Activated gamma-delta T cell (primary cell): ENCODE measurements at regions not wholly inside any gene's neighbourhood (a gene's known extent, or its start where the extent isn't known, plus 50 kb on each side); places are given as distances from the start of the nearest gene placed in this dataset.

ENCODE experiments used
- DNase-seq: peaks from one replicate; lab custom pipeline; 2025; lab: John Stamatoyannopoulos, UW

DNA sequence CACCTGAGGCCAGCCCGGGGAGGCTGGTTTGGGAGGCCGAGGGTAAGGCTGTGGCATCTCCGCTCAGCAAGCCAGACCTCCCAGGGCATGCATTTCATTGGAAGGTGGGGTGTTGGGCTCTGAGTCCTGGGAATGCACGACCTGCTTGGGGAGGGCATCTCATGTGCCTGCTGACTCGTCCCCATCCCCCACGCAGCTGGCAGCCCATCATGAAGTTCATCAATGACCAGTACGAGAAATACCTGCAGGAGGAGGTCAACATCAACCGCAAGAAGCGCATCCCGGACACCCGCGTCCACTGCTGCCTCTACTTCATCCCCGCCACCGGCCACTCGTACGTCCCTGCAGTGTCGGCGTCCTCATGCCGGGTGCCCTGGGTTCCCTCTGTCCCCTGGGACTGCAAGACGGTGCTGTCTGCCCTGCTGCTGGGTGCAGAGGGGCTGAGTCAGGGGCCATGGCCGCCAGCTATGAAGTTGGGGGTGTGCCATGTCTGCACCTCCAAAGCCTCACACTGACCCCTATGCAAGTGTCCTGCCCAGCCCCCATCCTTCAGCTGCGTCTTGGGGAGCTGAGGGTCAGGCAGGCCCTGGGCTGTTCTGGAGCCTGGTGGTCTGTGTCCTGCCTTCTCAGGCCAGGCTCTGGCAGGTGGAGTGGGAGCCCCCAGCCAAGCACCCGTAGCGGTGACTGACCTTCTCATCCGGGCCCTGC lies 347.9 kb downstream of the SEC14L1 start:
- DNase-seq = no peak

DNA sequence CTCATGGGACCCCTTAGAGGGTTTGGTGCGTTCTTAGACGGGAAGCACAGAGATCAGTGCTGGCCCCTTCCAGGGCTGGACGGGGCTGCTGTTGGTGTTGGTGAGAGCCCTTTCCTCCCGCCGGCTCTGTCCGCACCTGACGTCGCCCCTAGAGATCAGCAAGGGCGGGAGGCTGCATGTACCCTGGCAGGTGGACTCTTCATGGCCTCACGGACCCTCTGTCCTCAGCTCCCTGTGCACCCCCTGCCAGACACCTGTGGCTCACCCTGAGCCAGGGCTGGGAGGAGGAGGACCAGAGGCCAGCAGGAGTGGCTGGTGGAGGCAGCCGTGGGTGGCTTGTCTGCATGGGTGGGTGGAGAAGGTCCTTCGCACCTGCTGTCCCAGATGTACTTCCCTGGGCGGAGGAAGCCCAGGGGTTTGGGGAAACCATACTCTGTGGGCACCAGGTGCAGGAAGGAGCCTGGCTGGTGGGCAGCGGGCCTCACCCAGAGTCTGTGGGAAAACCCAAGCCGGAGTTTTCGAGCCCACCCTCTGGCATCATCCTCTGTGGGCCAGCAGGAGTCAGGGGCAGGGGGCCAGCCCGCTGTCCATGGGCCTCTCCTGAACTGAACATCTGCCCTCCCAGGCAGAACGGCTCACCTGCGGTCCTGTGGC lies 348.6 kb downstream of the SEC14L1 start:
- DNase-seq = no peak

DNA sequence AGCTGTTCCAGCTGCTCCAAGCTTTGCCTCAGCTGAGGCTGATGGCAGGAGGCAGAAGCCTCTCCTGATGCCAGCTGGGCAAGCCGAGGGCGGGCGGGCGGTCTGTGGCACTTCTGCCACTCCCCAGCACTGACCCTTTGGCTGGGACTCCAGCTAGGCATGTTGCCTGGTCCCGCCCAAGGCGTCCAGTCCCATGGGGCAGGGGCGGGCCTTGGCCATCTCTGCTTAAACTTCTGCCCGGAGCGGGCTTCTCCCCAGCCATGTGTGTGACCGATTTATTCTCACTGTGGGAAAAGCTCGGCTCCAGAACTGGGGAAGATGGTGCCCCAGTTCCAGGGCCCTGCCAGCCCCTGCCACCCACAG lies 349.1 kb downstream of the SEC14L1 start:
- no peak for DNase-seq

DNA sequence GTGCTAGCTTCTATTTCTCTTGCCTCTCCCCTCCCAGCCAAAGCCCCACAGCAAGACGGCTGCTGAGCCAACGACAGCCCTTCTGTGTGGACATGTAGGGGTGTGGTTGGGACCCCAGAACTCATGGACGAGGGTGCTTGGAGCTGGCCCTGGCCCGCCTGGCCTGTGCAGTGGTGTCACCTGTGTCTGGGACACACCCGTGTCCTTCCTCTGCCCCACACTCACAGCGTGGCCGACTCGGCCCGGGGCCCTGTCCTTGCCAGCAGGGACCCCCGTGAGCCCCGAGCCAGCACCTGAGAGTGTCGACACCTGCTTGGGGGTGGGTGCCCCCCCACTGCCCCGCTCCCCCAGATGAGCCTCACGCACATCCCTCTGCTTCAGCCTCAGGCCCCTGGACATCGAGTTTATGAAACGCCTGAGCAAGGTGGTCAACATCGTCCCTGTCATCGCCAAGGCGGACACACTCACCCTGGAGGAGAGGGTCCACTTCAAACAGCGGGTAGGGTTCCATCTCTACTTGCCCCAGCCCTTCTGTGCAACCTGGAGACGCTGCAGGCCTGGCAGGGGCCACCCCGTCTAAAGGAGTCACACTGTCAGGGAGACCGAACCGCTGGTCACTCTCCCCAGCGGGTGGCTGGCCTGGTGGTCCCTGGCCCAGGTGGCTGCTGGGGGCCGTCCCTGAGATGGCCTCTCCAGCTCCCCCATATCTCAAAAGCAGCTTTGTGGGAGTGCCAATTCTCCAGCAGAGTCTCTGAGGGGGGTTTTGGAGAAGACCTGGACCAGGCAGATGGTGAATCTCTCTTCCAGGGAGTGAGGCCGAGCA lies 349.8 kb downstream of the SEC14L1 start:
- DNase-seq = no peak

DNA sequence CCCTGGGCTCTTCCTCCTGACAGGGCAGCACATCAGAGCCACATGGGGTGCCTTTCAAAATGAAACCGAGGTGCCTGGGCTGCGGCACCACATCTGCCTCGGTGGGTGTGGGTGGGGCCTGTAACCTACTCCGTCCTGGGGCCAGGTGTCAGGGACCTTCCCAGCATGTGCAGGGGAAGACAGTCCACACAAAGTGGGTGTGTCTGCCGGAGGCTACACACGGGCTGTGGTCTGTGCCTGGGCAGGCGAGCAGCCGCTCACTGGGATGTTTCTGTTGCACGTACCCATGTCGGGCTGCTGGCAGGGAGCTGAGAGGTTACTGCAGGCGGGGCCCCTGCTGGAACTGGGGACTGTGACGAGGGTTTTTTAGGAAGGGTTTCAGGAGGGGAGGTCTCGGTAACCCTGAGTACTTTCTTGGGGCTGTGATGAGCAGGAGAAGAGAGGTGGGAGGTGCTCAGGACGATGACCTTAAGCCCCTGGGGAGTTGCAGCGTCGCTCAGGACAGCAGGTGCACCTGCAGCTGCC lies 351.2 kb downstream of the SEC14L1 start:
- no peak for DNase-seq

DNA sequence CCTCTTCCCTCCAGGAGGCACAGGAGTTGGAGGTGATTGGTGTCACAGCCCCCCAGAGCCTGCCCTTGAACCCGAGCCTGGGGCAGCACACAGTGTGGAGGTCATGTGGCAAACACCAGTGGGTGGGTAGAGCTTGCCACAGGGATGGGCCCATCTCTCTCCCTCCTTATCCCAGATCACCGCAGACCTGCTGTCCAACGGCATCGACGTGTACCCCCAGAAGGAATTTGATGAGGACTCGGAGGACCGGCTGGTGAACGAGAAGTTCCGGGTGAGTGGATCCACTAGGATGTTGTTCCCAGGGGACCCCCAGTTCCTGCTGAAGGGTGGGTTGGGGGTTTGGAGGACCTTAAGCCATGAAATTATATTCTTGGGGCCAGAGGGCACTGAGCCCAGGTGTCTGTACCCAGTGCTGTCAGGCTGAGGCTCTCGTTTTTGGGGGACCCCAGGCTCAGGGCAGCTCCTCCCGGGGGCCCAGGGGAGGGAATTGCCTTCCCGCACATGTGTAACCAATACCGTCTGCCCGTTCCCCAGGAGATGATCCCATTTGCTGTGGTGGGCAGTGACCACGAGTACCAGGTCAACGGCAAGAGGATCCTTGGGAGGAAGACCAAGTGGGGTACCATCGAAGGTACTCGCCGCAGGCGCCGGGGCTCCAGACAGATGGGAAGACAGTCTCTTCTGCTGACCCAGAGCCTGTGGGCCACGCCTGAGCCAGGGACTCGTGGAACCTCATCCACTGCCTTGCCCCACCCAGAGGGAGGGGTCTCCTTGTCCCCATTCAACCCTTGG lies 351.9 kb downstream of the SEC14L1 start:
- DNase-seq = no peak

DNA sequence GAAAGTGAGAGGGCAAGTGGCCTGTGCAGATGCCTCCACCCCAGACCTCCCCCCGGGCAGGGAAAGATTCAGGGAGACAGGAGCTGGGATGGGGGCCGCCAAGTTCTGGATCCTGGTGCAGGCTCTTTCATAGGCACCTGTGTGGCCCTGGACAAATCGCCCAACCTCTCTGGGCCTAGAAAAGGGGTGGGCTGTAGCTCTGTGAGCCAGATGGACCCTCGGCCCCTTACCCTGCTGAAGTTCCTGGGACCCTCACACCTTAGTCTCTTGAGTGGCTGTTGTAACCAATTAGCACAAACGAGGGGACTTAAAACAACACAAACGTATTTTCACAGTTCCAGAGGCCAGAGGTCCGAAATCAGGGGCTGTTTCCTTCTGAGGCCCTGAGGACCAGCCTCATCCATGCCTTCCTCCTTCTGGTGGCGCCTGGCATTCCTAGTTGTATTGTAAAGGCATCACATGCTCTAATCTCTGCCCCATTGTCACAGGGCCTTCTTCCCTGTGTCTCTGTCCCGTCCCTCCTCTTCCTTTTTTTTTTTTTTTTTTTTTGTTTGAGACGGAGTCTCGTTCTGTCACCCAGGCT lies 352.6 kb downstream of the SEC14L1 start:
- no peak for DNase-seq

DNA sequence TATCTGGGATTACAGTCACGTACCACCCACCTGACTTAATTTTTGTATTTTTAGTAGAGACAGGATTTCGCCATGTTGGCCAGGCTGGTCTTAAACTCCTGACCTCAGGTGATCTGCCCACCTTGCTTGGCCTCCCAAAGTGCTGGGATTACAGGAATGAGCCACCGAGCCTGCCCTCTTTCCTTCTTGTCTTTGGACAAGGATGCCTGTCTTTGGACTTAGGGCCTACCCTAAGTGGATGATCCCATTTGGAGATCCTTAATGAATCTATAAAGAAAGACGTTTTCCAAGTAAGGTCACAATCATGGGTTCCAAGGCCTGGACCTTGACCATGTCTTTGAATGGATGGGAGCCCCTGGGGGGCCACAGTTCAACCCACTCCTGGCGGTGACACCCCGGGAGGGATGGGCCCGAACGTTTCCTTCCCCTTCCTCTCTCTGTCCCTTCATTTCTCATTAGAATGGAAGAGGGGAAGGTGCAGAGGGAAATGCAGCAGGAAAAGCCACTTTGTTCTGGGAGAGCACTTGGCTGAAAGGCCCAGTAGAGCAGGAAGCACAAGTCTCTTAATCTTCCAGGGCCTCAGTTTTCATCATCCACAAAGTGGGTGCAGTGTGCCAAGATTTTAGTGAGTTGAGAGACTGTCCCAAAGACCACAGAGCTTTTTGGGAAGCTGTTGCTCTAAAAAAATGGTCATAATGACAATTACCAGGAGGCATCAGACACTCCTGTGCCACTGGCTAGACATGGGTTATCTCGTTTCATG lies 353.3 kb downstream of the SEC14L1 start:
- no peak for DNase-seq

DNA sequence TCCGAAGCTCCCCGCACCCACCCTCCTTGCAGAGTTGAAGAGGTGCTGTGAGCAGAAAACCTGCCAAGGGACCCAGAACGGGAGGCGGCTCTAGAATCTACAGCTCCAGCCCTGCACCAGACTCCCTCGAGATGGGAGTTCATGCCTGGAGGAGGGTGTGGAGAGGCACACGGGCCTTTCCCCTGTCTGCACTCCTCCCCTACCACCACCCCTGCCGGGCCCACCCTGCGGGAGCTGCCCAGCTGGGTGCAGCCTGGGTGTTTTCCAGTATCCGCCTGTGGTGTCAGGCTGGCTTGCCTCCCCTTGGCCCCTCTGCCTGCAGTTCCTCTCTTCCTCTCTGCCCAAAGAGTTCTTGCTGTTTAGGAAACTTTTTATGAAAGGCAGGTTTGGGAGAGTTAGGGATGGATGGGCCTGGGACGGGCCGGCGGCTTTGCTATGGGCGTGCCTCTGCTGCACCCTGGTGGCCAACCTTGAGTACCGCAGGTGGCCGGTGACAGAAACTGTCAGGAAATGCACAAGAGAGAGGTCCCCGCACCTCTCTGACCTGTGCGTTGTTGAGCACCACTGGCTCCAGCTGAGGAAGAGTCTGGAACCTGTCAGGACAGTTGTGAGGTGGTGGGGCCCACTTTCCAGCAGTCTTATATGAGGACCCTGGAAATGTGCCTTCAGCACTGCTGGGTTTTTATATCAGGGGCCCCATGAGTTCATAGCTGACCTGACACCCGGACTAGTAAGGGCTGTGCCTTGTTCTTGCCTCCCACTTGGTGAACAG lies 354.1 kb downstream of the SEC14L1 start:
- DNase-seq = no peak

DNA sequence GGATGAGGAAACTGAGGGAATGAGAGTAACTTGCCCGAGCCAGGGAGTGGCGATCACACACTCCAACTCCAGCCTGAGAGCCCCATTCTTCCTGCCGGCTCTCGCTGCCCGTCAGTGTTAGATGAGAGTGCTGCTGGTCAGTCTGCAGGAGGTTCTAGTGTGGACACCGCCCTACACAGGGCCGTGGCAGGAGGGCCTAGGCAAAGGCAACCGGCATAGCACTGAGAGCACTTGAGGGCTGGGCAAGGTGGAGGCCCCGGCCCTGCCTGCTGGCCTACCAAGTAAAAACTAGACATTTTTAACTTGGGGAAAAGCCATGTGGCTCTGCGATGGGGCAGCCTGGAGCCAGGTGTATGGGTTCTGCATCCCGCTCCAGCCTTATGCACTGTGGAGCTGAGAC lies 354.8 kb downstream of the SEC14L1 start:
- DNase-seq = no peak

DNA sequence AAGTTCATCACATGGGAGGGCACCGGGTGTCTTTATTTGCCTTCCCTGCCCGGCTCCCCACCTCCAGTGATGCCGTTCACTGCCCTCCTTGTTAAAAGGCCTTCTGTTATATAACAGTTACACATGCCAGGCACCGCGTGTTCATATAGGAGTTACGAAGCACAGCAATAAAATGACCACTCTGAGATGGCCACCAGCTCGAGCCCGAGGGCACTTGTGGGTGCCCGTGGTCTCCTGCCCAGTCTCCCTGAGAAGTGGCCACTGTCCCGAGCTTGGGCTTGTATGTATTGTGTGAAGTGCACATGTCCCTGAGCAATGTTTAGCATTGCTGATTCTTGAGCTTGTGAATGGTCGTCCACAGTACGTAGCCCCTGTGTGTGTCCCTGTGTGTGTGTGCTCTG lies 355.6 kb downstream of the SEC14L1 start:
- DNase-seq = no peak

DNA sequence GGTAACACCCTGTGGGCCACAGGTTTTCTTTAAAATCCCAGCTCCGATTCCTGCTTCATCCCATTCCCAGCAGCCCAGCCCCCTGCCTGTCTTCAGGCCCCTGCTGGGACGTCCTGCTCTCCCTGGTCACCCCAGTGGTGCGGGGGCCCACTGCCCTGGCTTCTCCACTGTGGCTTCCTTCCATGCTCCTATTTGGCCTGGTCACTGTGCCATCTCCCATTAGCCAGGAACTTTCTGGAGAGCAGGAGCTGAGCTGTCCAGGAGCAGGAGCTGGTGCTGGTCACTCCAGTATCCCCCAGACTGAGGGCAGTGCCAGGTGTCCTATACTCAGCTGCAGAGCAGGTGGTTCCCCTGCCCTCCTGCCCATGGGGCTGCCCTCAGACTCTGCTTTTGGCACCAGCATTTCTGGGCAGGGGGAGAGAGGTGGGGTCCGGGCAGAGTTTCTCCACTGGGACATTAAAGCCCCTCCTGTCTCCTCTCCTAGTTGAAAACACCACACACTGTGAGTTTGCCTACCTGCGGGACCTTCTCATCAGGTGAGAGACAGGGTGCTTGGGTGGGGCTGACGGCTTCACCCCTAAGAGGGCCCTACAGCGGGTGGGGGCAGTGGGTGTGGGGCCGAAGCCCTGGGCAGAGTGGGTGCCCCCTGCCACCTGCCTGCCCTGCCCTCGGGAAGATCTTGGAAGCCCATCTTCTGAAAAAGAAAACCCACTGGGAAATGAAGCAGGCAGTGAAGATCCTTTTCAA lies 356.2 kb downstream of the SEC14L1 start:
- DNase-seq = no peak

DNA sequence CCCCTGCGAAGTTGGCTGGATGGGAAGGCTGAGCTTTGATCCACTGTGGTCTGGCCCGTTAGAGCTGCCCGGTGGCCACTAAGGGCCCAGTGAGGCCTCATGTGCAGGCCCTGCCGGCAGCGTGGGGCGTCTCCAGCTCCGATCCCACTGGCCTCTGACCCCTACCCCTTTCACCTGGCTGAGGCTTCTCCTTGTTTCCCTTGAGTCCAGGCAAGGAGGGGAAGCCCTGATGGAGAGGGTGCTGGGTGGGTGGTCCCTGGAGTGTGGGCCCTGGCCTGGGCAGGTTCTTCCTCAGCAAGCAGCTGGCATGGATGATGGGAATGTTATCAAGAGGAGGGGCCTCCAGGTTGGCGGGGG lies 356.8 kb downstream of the SEC14L1 start:
- DNase-seq = no peak

DNA sequence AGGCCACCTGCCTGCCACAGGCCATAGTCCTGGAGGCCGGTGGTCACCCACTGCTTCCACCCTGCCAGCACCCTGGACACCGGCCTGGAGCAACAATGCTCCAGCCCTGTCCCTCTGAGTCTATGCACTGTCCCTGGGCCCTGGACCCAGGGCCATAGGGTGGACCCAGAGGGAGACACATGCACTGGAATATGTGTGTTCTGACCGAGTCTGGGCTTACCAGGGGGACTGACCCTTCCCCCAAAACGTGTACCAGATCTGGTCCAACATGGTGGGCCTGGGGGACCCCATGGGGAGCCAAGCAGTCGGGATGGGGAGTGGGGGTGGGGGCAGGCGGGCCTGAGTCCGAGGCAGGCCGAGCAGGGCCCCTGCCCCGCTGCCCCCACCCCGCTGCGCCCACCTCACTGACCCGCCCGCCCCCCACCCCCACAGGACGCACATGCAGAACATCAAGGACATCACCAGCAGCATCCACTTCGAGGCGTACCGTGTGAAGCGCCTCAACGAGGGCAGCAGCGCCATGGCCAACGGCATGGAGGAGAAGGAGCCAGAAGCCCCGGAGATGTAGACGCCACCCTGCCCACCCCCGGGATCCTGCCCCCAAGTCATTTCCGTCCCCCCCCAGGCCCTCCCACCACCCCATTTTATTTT lies 357.4 kb downstream of the SEC14L1 start:
- no peak for DNase-seq

DNA sequence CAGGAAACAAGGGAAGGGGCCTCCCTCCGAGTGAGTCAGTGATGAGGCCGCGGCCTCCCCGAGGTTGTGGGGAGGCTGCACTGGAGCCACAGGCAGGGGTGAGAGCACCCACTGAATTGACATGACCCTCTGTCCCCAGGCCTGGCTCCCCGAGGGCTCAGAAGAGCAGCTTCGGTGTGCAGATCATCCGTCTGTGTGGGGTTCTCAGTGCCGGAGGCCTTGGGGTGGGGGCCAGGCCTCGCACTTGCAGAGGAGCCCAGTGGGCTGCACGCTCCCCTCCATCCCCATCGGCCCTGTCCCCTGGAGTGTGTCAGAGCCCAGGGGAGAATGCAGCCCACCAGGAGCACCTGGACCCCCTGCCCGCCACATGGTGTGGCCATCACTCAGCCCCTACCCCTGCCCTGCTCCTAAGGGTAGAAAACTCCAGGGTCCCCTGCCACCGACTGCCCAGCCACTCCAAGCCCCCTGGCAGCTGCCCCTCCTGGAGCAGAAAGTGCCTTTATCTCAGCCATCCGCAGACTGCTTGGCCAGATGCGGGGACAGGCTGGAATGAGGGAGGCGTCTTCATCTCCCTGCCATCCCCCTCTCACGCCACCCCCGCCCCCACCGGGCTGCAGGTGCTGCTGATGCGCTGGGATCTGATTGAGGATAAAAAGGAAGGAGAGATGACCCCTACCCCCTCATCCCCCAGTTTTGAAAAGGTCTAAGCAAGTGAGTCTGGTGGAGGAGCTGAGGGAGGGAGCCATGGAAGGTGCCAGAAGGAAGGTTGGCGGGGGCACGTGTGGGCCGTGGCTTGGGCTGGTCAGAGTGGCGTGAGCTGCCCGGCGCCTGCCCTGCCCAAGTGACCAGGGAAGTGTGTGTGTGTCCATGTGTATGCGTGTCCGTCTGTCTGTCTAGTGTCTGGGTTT lies 358.3 kb downstream of the SEC14L1 start:
- DNase-seq = no peak

DNA sequence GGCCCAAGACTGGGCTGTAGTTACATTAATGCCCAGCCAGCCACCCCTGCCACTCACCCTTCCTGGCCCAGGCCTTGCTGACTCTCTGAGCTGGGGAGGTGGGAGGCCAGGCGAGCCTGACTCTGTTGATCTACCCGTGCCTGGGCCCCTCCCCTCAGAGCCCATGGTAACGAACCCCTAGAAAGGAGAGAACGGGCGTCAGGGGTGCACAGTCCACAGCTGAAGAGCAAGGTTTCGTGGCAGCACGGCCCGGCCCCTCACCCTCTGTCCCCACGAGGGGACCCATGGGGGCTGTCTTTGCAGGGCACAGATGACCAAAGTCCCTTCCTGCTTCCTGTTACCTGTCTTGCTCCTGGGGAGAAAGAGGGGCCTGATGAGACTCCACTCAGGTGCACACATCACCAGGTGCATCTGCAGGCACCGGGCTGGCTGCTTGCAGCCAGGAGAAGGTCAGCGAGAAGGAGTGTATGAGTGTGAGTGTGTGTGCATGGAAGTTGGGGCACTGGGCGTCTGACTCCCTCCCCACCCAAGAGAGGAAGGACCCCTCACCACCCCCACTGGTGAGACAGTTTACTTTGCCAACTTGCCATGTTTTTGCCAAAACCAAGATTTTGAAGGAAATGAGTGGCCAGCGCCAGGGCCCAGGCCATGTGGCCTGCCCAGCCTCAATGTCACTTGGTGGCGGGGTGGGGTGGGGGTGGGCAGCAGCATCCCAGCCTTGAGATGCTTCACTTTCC lies 359.1 kb downstream of the SEC14L1 start:
- no peak for DNase-seq

DNA sequence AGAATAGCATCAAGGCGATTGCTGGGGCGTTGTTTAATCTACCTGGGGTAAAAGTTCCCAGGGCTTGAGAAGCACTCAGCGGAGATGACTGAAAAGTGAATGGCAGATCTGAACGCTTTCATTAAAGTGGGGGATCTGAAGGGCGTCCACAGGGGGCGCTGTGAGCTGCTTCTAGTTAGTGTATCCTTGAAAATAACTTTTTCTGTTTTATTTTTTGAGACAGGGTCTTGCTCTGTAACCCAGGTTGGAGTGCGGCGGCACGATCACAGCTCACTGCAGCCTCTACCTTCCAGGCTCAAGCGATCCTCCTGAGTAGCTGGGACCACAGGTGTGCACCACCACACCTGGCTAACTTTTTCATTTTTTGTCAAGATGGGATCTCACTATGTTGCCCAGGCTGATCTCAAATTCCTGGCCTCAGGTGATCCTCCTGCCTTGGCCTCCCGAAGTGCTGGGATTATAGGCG lies 360.4 kb downstream of the SEC14L1 start:
- DNase-seq = no peak
